Activated CD4-positive, alpha-beta T cell treated with anti-CD3 and anti-CD28 coated beads, Interleukin-2, amount 10 ng/mL, durations not matched to agents 7 days and 5 days (primary cell): ENCODE measurements at regions not wholly inside any gene's neighbourhood (a gene's known extent, or its start where the extent isn't known, plus 50 kb on each side); places are given as distances from the start of the nearest gene placed in this dataset.
"Not testable (repeated sequence)": the region's sequence is repeated elsewhere in the genome, so short reads cannot be mapped to it uniquely, and the experiment has no call there.

ENCODE experiments used
- CTCF ChIA-PET: fragments of 350-600 bp; sonication (Branson Sonifier 250); formaldehyde crosslinking; loops from one replicate; lab custom pipeline; 2021; ENCODE audit warnings: antibody characterized with exemption; lab: Charles Lee
- POLR2A ChIA-PET: fragments of 350-600 bp; sonication (Branson Sonifier 250); formaldehyde crosslinking; loops from one replicate; lab custom pipeline; 2021; ENCODE audit warnings: antibody characterized with exemption; lab: Charles Lee
- DNase-seq: peaks from one replicate; pipeline ENCODE4 v3.0.0-alpha.2; 2020
- H3K27ac Mint-ChIP-seq: one replicate; pipeline ENCODE4 v1.8.0; 2021; ENCODE audit warnings: mild to moderate bottlenecking, moderate library complexity, mixed read lengths
- H3K27me3 Mint-ChIP-seq: one replicate; pipeline ENCODE4 v1.8.0; 2021; ENCODE audit warnings: mixed read lengths
- H3K36me3 Mint-ChIP-seq: one replicate; pipeline ENCODE4 v1.8.0; 2021; ENCODE audit warnings: low read depth, mixed read lengths
- H3K4me1 Mint-ChIP-seq: one replicate; pipeline ENCODE4 v1.8.0; 2021; ENCODE audit warnings: mixed read lengths
- H3K4me3 Mint-ChIP-seq: one replicate; pipeline ENCODE4 v1.8.0; 2021; ENCODE audit warnings: mild to moderate bottlenecking, moderate library complexity, mixed read lengths
- H3K9me3 Mint-ChIP-seq: one replicate; pipeline ENCODE4 v1.8.0; 2021; ENCODE audit warnings: mixed read lengths

DNA sequence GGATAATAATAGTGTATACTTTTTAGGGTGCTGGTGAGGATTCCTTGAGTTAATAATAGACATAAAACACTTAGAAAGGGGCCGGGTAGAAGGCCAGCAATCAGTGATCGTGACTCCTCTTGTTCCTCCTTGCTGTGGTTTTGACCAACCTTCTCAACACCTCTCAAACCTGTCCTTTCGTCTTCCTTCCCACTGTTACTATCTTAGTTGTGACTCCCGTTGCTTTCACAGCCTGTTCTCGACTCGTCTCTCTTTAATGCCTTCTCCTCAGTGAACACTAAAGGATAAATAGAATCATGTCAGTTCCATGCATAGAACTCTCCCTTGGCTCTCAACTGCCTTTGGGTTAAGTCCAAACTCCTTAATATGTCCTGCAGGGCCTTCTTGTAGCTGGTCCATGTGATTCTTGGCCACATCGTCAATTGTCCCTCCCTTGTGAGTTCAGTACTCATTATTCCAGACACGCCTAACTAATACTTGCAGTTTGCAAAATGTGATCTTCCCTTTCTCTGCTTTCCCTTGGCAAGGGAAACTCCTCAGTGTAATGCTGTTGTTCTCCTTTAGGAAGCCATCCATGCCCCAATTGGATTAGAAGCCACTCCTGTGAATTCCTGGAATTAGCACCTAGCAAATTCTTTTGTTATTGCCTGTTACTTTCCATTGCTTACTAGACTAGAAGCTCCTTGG is 164.9 kb downstream of the UTRN start:
- DNase-seq: no peak
- H3K4me1 Mint-ChIP-seq: peaks cover 2% of the 10 kb centered on the region
- H3K27ac Mint-ChIP-seq: no peak overlapping the region
- peaks cover 53% of the 10 kb centered on the region for H3K36me3 Mint-ChIP-seq
- ChIA-PET CTCF (interaction anchor here (1.7 kb wide), 1 partner anchor 10 kb away, joined by 5 read pairs; no protein-coding TSS in a partner anchor), POLR2A (no interaction called here)
- no peaks in the 10 kb centered on the region for H3K9me3 Mint-ChIP-seq
- no peak overlapping the region for H3K4me3 Mint-ChIP-seq
- H3K27me3 Mint-ChIP-seq: no peaks in the 10 kb centered on the region

DNA sequence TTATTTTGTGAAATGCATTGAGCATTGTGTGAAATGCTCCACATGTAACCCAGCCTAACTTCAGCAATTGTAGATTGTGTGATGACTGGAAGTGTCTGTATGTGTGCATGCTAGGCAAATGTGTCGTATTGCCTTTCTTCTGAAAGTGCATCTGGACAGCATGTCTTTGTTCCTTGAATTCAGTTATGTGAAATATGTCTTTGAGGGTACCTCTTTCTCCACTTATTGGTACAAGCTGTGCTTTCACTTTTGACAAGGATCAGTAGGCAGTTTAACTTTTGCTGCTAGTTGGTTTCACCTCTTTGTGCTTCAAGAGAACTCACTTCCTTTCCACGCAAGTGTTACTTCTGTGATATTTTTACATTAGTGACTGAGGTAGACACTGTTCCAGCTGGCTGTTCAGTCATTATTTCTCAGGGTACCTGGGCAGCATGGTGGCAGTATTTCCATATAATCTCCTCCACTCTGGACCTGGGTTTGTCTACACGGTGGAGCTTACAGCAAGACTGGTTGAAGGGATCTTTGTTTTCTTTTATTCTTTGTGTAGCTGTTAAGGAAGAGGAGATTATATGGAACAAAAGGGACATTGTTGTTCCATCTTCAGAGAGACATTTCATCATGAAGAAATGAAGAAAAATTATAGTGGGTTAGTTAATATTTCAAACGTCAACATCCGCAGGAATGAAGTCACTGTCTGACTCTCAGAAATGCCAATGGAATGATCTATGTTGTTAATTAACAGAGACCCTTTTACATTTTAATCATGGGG is 175.4 kb downstream of the UTRN start:
- POLR2A ChIA-PET: no interaction called here
- CTCF ChIA-PET: interaction anchor here (0.8 to 1.3 kb wide), 3 partner anchors 11 to 13 kb away, joined by 3 to 5 read pairs (median 3); no protein-coding TSS in a partner anchor
- peak overlapping the region; percentile 89 for H3K27ac Mint-ChIP-seq
- H3K4me3 Mint-ChIP-seq: peak overlapping the region; percentile 46
- no peaks in the 10 kb centered on the region for H3K27me3 Mint-ChIP-seq
- peaks cover 22% of the 10 kb centered on the region for H3K4me1 Mint-ChIP-seq
- peaks cover 81% of the 10 kb centered on the region for H3K36me3 Mint-ChIP-seq
- peak; percentile 22 for DNase-seq
- H3K9me3 Mint-ChIP-seq: no peaks in the 10 kb centered on the region

DNA sequence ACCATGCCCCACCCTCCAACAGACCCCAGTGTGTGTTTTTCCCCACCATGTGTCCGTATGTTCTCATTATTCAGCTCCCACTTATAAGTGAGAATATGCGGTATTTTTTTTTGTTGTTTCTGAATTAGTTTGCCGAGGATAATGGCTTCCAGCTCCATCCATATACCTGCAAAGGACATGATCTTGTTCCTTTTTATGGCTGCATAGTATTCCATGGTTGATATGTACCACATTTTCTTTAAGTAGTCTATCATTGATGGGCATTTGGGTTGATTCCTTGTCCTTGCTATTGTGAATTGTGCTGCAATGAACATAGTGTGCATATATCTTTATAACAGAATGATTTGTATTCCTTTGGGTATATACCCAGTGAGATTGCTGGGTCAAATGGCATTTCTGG is 176.9 kb downstream of the UTRN start:
- Mint-ChIP-seq H3K27me3 (no peaks in the 10 kb centered on the region), H3K27ac (no peak overlapping the region), H3K9me3 (no peaks in the 10 kb centered on the region), H3K36me3 (peaks cover 77% of the 10 kb centered on the region), H3K4me3 (no peak overlapping the region), H3K4me1 (peaks cover 23% of the 10 kb centered on the region)
- POLR2A ChIA-PET: no interaction called here
- CTCF ChIA-PET: interaction anchor here (1.2 kb wide), 1 partner anchor 13 kb away, joined by 3 read pairs; no protein-coding TSS in a partner anchor
- DNase-seq: no peak

DNA sequence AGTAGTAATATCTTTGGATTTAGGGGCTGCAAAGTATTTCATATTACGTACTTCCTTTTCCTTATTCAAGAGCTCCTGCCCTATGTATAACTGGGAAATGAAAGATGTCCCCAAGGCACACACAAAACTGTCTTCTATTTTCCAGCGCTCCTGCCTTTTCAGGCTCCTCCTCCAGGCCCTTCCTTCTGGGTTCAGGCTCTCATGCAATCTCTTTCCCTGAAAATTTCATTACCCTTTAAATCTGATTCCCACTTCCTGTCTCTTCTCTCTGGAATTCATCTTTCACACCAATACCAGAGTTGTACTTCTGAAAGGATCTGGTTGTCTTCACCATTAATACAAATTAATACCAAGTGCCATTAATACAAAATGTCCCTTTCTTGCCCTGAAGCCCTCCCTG is 181.6 kb downstream of the UTRN start:
- CTCF ChIA-PET: no interaction called here
- no peaks in the 10 kb centered on the region for H3K9me3 Mint-ChIP-seq
- no peak for DNase-seq
- POLR2A ChIA-PET: interaction anchor here (0.6 kb wide), 1 partner anchor 72 kb away, joined by 3 read pairs; no protein-coding TSS in a partner anchor
- peaks cover 23% of the 10 kb centered on the region for H3K4me1 Mint-ChIP-seq
- H3K36me3 Mint-ChIP-seq: peaks cover 69% of the 10 kb centered on the region
- no peak overlapping the region for H3K27ac Mint-ChIP-seq
- no peak overlapping the region for H3K4me3 Mint-ChIP-seq
- no peaks in the 10 kb centered on the region for H3K27me3 Mint-ChIP-seq

DNA sequence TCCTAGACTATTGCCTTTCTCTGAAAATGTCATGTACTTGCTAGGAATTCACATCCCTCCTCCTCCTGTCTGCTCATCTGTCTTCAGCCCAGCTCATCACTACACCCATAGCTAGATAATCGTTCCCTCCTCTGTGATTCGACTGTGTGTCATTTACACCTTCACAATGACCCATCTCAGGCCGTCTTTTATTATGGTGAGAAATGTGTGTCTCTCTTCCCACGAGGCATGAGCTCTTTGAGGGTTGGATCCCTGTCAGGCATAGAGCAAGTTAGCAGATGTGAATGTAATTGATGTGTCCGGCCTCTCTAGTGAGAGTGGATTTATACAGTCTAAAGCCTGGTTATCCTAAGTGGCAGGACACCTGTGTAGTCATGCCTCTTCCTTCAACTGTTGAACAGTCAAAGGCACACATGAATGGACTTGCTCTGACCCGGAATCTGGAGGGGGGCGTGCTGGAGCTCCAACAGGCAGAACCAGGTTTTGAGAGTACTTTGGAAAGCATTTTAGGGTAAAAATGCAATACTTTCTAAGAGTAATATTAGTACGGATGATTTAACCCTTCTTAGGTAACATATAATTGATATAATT is 182.1 kb downstream of the UTRN start:
- DNase-seq: no peak
- ChIA-PET CTCF (no interaction called here), POLR2A (interaction anchor here (0.6 kb wide), 1 partner anchor 73 kb away, joined by 3 read pairs; no protein-coding TSS in a partner anchor)
- Mint-ChIP-seq H3K27me3 (no peaks in the 10 kb centered on the region), H3K27ac (no peak overlapping the region), H3K4me3 (no peak overlapping the region), H3K4me1 (peaks cover 23% of the 10 kb centered on the region), H3K36me3 (peaks cover 69% of the 10 kb centered on the region), H3K9me3 (no peaks in the 10 kb centered on the region)

DNA sequence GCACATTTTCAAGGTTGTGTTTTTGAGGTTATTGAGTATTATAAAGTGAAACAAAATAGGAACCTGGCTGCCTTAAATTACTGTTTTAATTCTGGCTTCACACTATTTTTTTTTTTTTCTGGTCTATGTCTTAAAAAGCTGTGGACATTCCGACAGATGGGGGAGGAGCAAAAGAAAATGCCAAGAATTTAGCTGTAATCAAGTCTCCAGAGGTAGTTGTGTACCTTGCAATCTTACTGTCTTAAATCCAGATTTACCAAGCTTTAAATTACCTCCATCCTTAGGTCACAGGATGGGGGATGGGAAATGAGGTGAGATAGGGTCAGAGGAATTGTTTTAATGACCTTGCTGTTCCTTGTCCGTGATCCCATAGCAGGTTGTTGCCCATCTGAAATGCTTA is 182.8 kb downstream of the UTRN start:
- H3K36me3 Mint-ChIP-seq: peaks cover 66% of the 10 kb centered on the region
- no peaks in the 10 kb centered on the region for H3K27me3 Mint-ChIP-seq
- no peak overlapping the region for H3K4me3 Mint-ChIP-seq
- H3K4me1 Mint-ChIP-seq: peaks cover 23% of the 10 kb centered on the region
- ChIA-PET POLR2A (no interaction called here), CTCF (interaction anchor here (1.0 kb wide), 1 partner anchor 12 kb away, joined by 3 read pairs; no protein-coding TSS in a partner anchor)
- no peak overlapping the region for H3K27ac Mint-ChIP-seq
- no peaks in the 10 kb centered on the region for H3K9me3 Mint-ChIP-seq
- DNase-seq: no peak

DNA sequence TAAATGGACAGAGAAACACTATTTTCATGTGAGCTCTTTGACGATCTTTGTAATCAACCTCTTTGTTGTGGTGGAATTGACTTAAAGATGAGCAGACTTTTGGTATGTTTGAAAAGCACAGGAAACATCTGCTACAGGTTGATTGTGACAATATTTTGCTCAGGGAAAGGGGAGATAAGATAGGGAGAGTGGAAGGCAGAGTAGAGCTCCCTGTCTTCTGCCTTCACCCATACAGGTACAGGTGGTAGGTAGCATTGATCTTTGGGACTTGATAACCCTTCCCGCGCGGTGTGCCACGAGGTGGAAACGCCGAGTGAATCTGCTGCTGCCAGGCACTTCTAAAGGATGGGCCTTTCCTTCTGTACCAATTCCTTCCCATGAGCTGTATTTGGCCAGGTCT is 183.6 kb downstream of the UTRN start:
- Mint-ChIP-seq H3K27ac (peak overlapping the region; percentile 63), H3K9me3 (no peaks in the 10 kb centered on the region), H3K36me3 (peaks cover 65% of the 10 kb centered on the region), H3K4me1 (peaks cover 23% of the 10 kb centered on the region), H3K4me3 (no peak overlapping the region), H3K27me3 (no peaks in the 10 kb centered on the region)
- DNase-seq: no peak
- CTCF ChIA-PET: interaction anchor here (1.0 to 1.2 kb wide), 3 partner anchors 11 to 364 kb away, joined by 3 read pairs; no protein-coding TSS in a partner anchor
- POLR2A ChIA-PET: no interaction called here

DNA sequence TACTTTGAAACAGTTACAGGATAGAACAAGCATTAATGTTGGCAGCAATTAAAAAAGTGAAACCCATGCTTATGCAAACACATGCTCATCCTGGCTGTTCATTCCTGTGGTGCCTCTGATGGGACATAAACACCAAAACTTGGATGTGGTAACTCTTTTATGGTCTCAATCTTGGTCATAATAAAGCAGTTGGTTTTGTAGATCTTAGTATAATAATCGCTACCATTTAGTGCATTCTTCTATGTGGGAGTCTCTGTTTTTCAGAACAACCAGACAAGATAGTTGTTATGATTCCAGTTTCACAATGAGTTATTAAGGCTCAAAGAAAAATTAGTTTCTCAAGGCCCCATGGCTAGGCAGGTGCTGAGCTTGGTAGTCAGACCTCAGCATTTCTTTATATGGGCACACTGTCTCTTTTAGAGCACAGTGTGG is 184.0 kb downstream of the UTRN start:
- peaks cover 23% of the 10 kb centered on the region for H3K4me1 Mint-ChIP-seq
- peak overlapping the region; percentile 63 for H3K27ac Mint-ChIP-seq
- POLR2A ChIA-PET: no interaction called here
- H3K4me3 Mint-ChIP-seq: no peak overlapping the region
- DNase-seq: no peak
- no peaks in the 10 kb centered on the region for H3K9me3 Mint-ChIP-seq
- H3K36me3 Mint-ChIP-seq: peaks cover 64% of the 10 kb centered on the region
- CTCF ChIA-PET: interaction anchor here (1.0 to 1.2 kb wide), 3 partner anchors 11 to 364 kb away, joined by 3 read pairs; no protein-coding TSS in a partner anchor
- H3K27me3 Mint-ChIP-seq: no peaks in the 10 kb centered on the region

DNA sequence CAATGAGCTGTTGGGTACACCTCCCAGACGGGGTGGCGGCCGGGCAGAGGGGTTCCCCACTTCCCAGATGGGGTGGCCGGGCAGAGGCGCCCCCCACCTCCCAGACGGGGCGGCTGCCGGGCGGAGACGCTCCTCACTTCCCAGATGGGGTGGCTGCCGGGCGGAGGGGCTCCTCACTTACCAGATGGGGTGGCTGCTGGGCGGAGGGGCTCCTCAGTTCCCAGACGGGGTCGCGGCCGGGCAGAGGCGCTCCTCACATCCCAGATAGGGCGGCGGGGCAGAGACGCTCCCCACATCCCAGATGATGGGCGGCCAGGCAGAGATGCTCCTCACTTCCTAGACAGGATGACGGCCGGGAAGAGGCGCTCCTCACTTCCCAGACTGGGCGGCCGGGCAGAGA is 185.1 kb downstream of the UTRN start:
- H3K9me3 Mint-ChIP-seq, H3K4me3 Mint-ChIP-seq, DNase-seq, POLR2A ChIA-PET, H3K27me3 Mint-ChIP-seq, H3K27ac Mint-ChIP-seq, CTCF ChIA-PET: not testable (repeated sequence)
- Mint-ChIP-seq H3K4me1 (peaks cover 25% of the 10 kb centered on the region), H3K36me3 (peaks cover 64% of the 10 kb centered on the region)

DNA sequence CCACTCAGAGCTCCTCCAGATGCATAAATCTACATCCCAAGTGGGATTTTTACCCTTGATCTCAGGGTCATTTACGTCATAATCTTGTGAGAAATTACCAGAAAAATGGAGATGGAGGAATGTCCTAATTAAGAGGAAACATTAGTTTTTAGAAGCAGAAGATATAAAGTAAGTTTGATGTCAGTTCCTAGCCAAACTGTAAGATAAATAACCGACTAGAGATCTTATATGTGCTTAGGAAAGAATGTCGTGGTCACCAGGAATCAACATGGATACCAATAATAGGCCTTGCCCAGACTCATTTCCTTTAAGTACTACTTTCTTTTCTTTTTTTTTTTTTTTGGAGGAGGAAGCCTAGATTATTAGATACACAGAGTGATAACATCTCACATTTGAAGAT is 186.9 kb downstream of the UTRN start:
- POLR2A ChIA-PET: no interaction called here
- H3K4me3 Mint-ChIP-seq: no peak overlapping the region
- H3K4me1 Mint-ChIP-seq: peaks cover 27% of the 10 kb centered on the region
- no peaks in the 10 kb centered on the region for H3K27me3 Mint-ChIP-seq
- CTCF ChIA-PET: no interaction called here
- no peaks in the 10 kb centered on the region for H3K9me3 Mint-ChIP-seq
- H3K27ac Mint-ChIP-seq: no peak overlapping the region
- no peak for DNase-seq
- H3K36me3 Mint-ChIP-seq: peaks cover 66% of the 10 kb centered on the region

DNA sequence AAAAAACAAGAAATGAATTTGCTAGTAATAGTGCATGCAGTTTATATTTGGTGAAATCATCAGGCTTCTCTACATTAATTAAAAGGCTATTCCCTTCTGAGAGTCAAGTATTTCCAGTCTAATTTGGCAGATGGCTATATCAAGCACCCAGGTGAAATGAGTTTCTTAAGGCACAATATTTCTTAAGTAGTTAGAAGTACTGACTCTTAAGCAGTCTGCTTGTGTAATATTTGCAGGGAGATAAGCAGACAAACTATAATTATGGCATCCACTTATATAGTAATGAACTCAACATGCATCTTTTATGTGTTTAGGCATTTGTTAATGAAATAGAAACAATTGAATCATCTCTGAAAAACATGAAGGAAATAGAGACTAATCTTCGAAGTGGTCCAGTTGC is 189.2 kb downstream of the UTRN start:
- no peaks in the 10 kb centered on the region for H3K27me3 Mint-ChIP-seq

DNA sequence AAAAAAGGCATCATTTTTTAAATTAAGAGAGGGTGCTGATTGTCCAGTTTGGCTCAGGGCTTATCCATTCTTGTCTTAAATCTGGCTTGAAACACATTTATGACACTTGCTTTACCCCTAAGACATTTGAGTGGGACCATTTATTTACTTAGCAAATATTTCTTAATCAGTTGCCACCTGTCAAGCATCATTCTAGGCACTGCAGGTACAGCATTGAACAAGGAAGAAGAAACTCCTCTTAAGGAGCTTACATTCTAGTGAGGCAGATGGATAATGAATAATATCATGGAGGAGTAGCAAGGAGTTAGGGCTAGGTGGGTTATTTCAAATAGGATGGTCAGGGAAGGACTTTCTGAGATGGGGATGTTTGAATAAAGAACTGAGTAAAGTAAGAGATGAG is 189.8 kb downstream of the UTRN start:
- Mint-ChIP-seq H3K4me3 (no peak overlapping the region), H3K4me1 (peaks cover 4% of the 10 kb centered on the region), H3K9me3 (no peaks in the 10 kb centered on the region), H3K27ac (no peak overlapping the region), H3K27me3 (no peaks in the 10 kb centered on the region), H3K36me3 (peaks cover 58% of the 10 kb centered on the region)
- CTCF ChIA-PET: no interaction called here
- POLR2A ChIA-PET: no interaction called here
- no peak for DNase-seq

More for the DNA sequence above, 189.2 kb downstream of the UTRN start:
- Mint-ChIP-seq H3K27ac (no peak overlapping the region), H3K9me3 (no peaks in the 10 kb centered on the region), H3K4me1 (peaks cover 6% of the 10 kb centered on the region), H3K36me3 (peaks cover 57% of the 10 kb centered on the region), H3K4me3 (no peak overlapping the region)
- DNase-seq: no peak
- ChIA-PET CTCF (no interaction called here), POLR2A (no interaction called here)

DNA sequence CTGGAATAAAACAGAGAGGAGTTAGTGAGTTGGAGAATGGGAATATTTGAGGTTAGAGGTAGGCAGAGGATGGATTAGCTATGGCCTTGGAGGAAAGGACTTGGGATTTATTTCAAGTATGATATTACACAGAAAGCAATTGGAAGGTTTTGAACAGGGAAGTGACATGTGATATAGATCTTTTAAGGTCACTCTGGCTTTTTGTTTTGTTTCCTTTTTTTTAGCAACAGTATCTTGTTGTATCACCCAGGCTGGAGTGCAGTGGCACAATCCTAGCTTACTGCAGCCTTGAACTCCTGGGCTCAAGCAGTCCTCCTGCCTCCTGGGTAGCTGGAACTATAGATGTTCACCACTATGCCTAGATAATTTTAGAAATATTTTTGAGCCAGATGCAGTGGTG is 190.3 kb downstream of the UTRN start:
- DNase-seq: no peak
- POLR2A ChIA-PET: no interaction called here
- H3K27me3 Mint-ChIP-seq: no peaks in the 10 kb centered on the region
- no peaks in the 10 kb centered on the region for H3K9me3 Mint-ChIP-seq
- peaks cover 4% of the 10 kb centered on the region for H3K4me1 Mint-ChIP-seq
- no peak overlapping the region for H3K27ac Mint-ChIP-seq
- no peak overlapping the region for H3K4me3 Mint-ChIP-seq
- CTCF ChIA-PET: no interaction called here
- peaks cover 61% of the 10 kb centered on the region for H3K36me3 Mint-ChIP-seq
